GM18505 (cell line): ENCODE measurements at regions not wholly inside any gene's neighbourhood (a gene's known extent, or its start where the extent isn't known, plus 50 kb on each side); places are given as distances from the start of the nearest gene placed in this dataset.

Source experiments
- ATAC-seq: cut with Tn5 transposase; IDR thresholded peaks from one replicate; pipeline ENCODE4 v1.9.1; 2021; ENCODE audit not compliant: unreplicated experiment
- POLR2A ChIP-seq: IDR thresholded peaks from 4 replicates; pipeline ENCODE4 v1.6.1; 2011; ENCODE audit warnings: borderline replicate concordance; ENCODE audit not compliant: insufficient read depth, insufficient read length; ENCODE audit errors: extremely low read depth

GRCh38 chr9:126017758-126018157, 270.6 kb downstream of the PBX3 start:
- TF ChIP-seq POLR2A: no peak
- ATAC-seq: no peak

GRCh38 chr9:126020836-126021235, 273.7 kb downstream of the PBX3 start:
- no peak for TF ChIP-seq POLR2A
- ATAC-seq: no peak

- no peak for TF ChIP-seq POLR2A
- ATAC-seq: no peak
Measured at GRCh38 chr9:126023962-126024361, 276.8 kb downstream of the PBX3 start.

GRCh38 chr9:126024581-126025230, 277.5 kb downstream of the PBX3 start:
- no peak for ATAC-seq
- TF ChIP-seq POLR2A: no peak

- ATAC-seq: no peak
- TF ChIP-seq POLR2A: no peak
Measured at GRCh38 chr9:126025991-126026390, 278.8 kb downstream of the PBX3 start.

GRCh38 chr9:126027566-126027965, 280.4 kb downstream of the PBX3 start:
- no peak for ATAC-seq
- no peak for TF ChIP-seq POLR2A

GRCh38 chr9:126028746-126029145, 281.6 kb downstream of the PBX3 start:
- no peak for ATAC-seq
- no peak for TF ChIP-seq POLR2A

GRCh38 chr9:126030716-126031115, 283.5 kb downstream of the PBX3 start:
- TF ChIP-seq POLR2A: no peak
- ATAC-seq: no peak

- no peak for ATAC-seq
- no peak for TF ChIP-seq POLR2A
Measured at GRCh38 chr9:126031116-126031515, 283.9 kb downstream of the PBX3 start.

- no peak for TF ChIP-seq POLR2A
- ATAC-seq: no peak
Measured at GRCh38 chr9:126032135-126032534, 285.0 kb downstream of the PBX3 start.

GRCh38 chr9:126033318-126033717, 286.1 kb downstream of the PBX3 start:
- ATAC-seq: no peak
- no peak for TF ChIP-seq POLR2A

- ATAC-seq: no peak
- no peak for TF ChIP-seq POLR2A
Measured at GRCh38 chr9:126033956-126034355, 286.8 kb downstream of the PBX3 start.

GRCh38 chr9:126036881-126037291, 289.7 kb downstream of the PBX3 start:
- ATAC-seq: no peak
- TF ChIP-seq POLR2A: no peak

GRCh38 chr9:126038790-126039189, 287.8 kb upstream of the MVB12B start:
- no peak for TF ChIP-seq POLR2A
- no peak for ATAC-seq

- no peak for TF ChIP-seq POLR2A
- no peak for ATAC-seq
Measured at GRCh38 chr9:126043681-126044080, 282.9 kb upstream of the MVB12B start.
